H1 (cell line): ENCODE measurements at regions not wholly inside any gene's neighbourhood (a gene's known extent, or its start where the extent isn't known, plus 50 kb on each side); places are given as distances from the start of the nearest gene placed in this dataset.

Experiments
- FOSL1 ChIP-seq: IDR thresholded peaks from 2 replicates; pipeline ENCODE4 v1.6.1; 2011; ENCODE audit warnings: mild to moderate bottlenecking, low read depth, low read length, moderate library complexity; ENCODE audit not compliant: insufficient read depth
- POU5F1 ChIP-seq: IDR thresholded peaks from 2 replicates; pipeline ENCODE4 v1.6.1; 2011; ENCODE audit warnings: low read depth, mild to moderate bottlenecking, low read length, moderate library complexity
- SP4 ChIP-seq: IDR thresholded peaks from 2 replicates; pipeline ENCODE4 v1.6.1; 2012; ENCODE audit warnings: low read length, inconsistent platforms
- TBP ChIP-seq: IDR thresholded peaks from 2 replicates; pipeline ENCODE4 v1.6.1; 2011; ENCODE audit warnings: low read depth, low read length, improper control_type of control experiment
- YY1 ChIP-seq: IDR thresholded peaks from 2 replicates; pipeline ENCODE4 v1.6.1; 2011; ENCODE audit warnings: low read depth, mild to moderate bottlenecking, low read length
- TF ChIP-seq, protein P1 (sequence below): IDR thresholded peaks from 2 replicates; pipeline ENCODE4 v1.6.1; 2011; ENCODE audit warnings: low read depth, mild to moderate bottlenecking, low read length; ENCODE audit not compliant: insufficient read depth

GRCh38 chr5:167779644-167780043, 511.8 kb upstream of the WWC1 start (continued):
- TF ChIP-seq POU5F1 (no peak), TBP (no peak), SP4 (no peak), YY1 (no peak), FOSL1 (no peak)
- TF ChIP-seq, protein P1, sequence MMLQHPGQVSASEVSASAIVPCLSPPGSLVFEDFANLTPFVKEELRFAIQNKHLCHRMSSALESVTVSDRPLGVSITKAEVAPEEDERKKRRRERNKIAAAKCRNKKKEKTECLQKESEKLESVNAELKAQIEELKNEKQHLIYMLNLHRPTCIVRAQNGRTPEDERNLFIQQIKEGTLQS = no peak
